IMR-90 (cell line): ENCODE measurements at regions not wholly inside any gene's neighbourhood (a gene's known extent, or its start where the extent isn't known, plus 50 kb on each side); places are given as distances from the start of the nearest gene placed in this dataset.

Experiments used
- BHLHE40 ChIP-seq: fragments of 150-350 bp; IDR thresholded peaks from 2 replicates; pipeline ENCODE4 v1.6.1; 2016; ENCODE audit warnings: mild to moderate bottlenecking, low read depth, low read length
- CHD1 ChIP-seq: IDR thresholded peaks from 2 replicates; pipeline ENCODE4 v1.6.1; 2012; ENCODE audit warnings: low read depth, low read length, improper control_type of control experiment
- CTCF ChIP-seq: conservative IDR thresholded peaks from 2 replicates; pipeline ENCODE4 v1.5.1; 2012; ENCODE audit warnings: mild to moderate bottlenecking, low read depth, low read length, improper control_type of control experiment
- POLR2A ChIP-seq: IDR thresholded peaks from 2 replicates; pipeline ENCODE4 v1.6.1; 2012; ENCODE audit warnings: mild to moderate bottlenecking, low read depth, low read length

- TF ChIP-seq CHD1 (no peak), BHLHE40 (no peak), CTCF (no peak), POLR2A (no peak)
These were observed 63.5 kb upstream of the ZNF746 start for GRCh38 chr7:149561072-149561471.
